ENCODE measurements at regions not wholly inside any gene's neighbourhood (a gene's known extent, or its start where the extent isn't known, plus 50 kb on each side); places are given as distances from the start of the nearest gene placed in this dataset.

- WGBS, result 62% methylated on average over 3 of the region's 3 CpGs
- Histone ChIP-seq H3K4me3 (ENCODE audit: low read depth in 1 of 3, low read length in 3 of 3) (no peak overlapping the region), H3K9me3 (ENCODE audit: control insufficient read depth in 4 of 4, low read length in 3 of 4) (no peaks in the 10 kb centered on the region), H3K27me3 (ENCODE audit: control insufficient read depth in 4 of 4, insufficient read depth in 4 of 4, low read length in 3 of 4) (peaks cover 0 to 11% (median 4%) of the 10 kb centered on the region in 4 donors), H3K36me3 (ENCODE audit: control insufficient read depth in 4 of 4, insufficient read depth in 3 of 4, low read depth in 1 of 4, low read length in 3 of 4) (no peaks in the 10 kb centered on the region), H3K9ac (ENCODE audit: low read depth in 1 of 2, low read length in 2 of 2) (no peak overlapping the region), H3K27ac (ENCODE audit: low read depth in 1 of 2, low read length in 2 of 2) (no peak overlapping the region), H3K4me1 (ENCODE audit: control insufficient read depth in 4 of 4, insufficient read depth in 4 of 4, low read length in 3 of 4) (no peaks in the 10 kb centered on the region)
- DNase-seq (ENCODE audit: low spot score), result no peak
- TF ChIP-seq SP1 (IDR thresholded peaks at IDR 0.05), result no peak
- no peak for TF ChIP-seq CTCF (IDR thresholded peaks at IDR 0.05; ENCODE audit: low read depth, low read length, missing input control)
- no peak for TF ChIP-seq ATF3 (IDR thresholded peaks at IDR 0.05)
- no peak for TF ChIP-seq RAD21 (IDR thresholded peaks at IDR 0.05)
- TF ChIP-seq RXRA (IDR thresholded peaks at IDR 0.05), result no peak
- TF ChIP-seq TAF1 (conservative IDR thresholded peaks at IDR 0.05), result no peak
- no peak for TF ChIP-seq JUND (IDR thresholded peaks at IDR 0.05)
- no peak for TF ChIP-seq HNF4G (IDR thresholded peaks at IDR 0.05)
- no peak for TF ChIP-seq MAX (IDR thresholded peaks at IDR 0.05)
Observed at GRCh38 chr17:33895491-33895890, 359.6 kb upstream of the CCL2 start.

- TF ChIP-seq HNF4G (IDR thresholded peaks at IDR 0.05), result no peak
- no peak for TF ChIP-seq ZBTB33 (IDR thresholded peaks at IDR 0.05)
- TF ChIP-seq ATF3 (IDR thresholded peaks at IDR 0.05), result no peak
- TF ChIP-seq EGR1 (IDR thresholded peaks at IDR 0.05; ENCODE audit: low read depth in 2 of 2), result no peak
- TF ChIP-seq REST (IDR thresholded peaks at IDR 0.05), result no peak
- TF ChIP-seq RAD21 (IDR thresholded peaks at IDR 0.05), result no peak
- TF ChIP-seq FOXA1 (IDR thresholded peaks at IDR 0.05), result no peak
- no peak for TF ChIP-seq CTCF (IDR thresholded peaks at IDR 0.05; ENCODE audit: low read depth, low read length, missing input control)
- Histone ChIP-seq H3K27me3 (ENCODE audit: control insufficient read depth in 4 of 4, insufficient read depth in 4 of 4, low read length in 3 of 4) (peaks cover 0 to 11% (median 4%) of the 10 kb centered on the region in 4 donors), H3K27ac (ENCODE audit: low read depth in 1 of 2, low read length in 2 of 2) (no peak overlapping the region), H3K9me3 (ENCODE audit: control insufficient read depth in 4 of 4, low read length in 3 of 4) (no peaks in the 10 kb centered on the region), H3K36me3 (ENCODE audit: control insufficient read depth in 4 of 4, insufficient read depth in 3 of 4, low read depth in 1 of 4, low read length in 3 of 4) (no peaks in the 10 kb centered on the region), H3K4me1 (ENCODE audit: control insufficient read depth in 4 of 4, insufficient read depth in 4 of 4, low read length in 3 of 4) (no peaks in the 10 kb centered on the region), H3K4me3 (ENCODE audit: low read depth in 1 of 3, low read length in 3 of 3) (no peak overlapping the region), H3K9ac (ENCODE audit: low read depth in 1 of 2, low read length in 2 of 2) (no peak overlapping the region)
- WGBS, result 51% methylated on average over 6 of the region's 6 CpGs
- no peak for DNase-seq (ENCODE audit: low spot score)
Observed at GRCh38 chr17:33896263-33896662, 358.8 kb upstream of the CCL2 start.

All from liver (tissue), 8 donors.